EH (cell line): ENCODE measurements at regions not wholly inside any gene's neighbourhood (a gene's known extent, or its start where the extent isn't known, plus 50 kb on each side); places are given as distances from the start of the nearest gene placed in this dataset.
"Not testable (repeated sequence)": the region's sequence is repeated elsewhere in the genome, so short reads cannot be mapped to it uniquely, and the experiment has no call there.

Source experiments
- DNase-seq: peaks from one replicate; pipeline ENCODE4 v3.0.0-alpha.2; 2015; ENCODE audit warnings: low read depth

DNA sequence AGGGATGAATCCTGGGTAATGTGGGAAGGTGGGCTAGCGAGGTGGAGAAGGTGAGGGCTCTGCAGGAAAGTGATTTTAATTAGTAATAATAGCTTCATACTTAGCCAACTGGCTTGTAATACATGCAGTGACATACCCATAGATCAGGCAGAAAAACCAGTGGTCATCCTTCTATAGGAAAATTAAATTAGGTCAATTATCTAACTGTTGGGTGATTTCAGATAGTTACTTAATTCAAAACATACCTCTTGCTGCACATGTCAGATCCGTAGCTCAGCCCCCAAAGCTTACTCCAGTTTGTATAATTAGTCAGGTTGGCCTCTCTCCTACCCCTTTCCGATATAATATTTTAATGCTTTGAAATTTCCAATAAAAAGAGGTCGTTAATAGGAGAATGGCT is 137.0 kb downstream of the TMEM114 start:
- no peak for DNase-seq

- no peak for DNase-seq
Measured at GRCh38 chr16:8452941-8453340, 137.4 kb downstream of the TMEM114 start.

DNA sequence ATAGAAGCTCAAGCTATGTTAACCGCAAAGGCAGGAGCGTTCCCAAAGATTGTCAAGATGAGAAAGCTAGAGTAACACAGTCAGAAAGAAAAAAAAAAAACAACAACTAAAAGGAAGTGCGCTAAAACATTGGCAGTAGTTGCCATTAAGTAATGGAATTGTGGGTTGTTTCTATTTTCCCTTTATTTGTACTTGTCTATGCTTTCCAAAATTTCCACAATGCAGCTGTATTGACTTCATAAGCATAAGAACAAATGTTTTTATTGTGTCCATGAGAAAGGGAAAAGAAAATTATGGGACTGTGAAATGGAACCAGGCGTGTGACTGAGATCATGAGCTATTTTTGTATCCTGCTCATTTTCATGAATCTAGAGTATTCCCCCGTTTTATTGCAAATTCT is 153.4 kb downstream of the TMEM114 start:
- no peak for DNase-seq

DNA sequence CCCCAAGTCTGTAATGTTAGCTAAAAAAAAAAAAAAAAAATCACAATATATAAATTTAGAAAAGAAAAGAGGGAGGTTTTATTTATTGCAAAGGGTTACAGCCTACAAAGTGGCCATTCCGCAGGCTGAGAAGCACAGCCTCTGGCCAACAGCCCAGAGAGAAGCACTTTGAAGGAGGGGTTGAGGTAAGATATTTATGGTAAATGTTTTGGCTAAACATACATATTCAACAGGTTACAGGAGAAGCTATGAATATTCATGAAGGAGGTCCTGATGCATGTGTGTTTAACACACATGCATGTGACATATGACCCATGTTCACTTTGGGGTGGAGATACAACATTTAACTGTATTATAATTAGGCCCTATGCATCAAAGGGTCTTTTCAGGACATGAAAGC is 158.5 kb downstream of the TMEM114 start:
- no peak for DNase-seq

DNA sequence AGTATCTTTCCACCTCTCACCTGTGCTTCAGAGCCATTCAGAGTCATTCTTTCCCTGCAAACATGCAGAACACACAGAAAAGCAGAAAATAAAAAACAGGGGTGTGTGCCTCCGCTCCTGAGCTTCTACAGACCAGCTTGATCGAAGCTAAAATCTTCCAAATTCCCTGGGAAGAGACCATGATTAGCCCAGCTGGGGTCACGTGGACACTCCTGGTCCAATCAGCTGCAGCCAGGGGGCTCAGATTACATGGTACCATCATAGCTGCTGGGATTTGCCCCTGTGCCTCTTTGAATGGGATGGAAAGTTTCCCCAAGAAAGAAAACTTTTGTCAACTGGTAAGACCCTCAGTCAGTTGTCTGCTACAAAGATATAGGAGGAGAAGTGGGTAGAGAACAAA is 159.9 kb downstream of the TMEM114 start:
- DNase-seq = no peak

- DNase-seq = no peak
Measured at GRCh38 chr16:8426569-8426968, 163.7 kb downstream of the TMEM114 start.

DNA sequence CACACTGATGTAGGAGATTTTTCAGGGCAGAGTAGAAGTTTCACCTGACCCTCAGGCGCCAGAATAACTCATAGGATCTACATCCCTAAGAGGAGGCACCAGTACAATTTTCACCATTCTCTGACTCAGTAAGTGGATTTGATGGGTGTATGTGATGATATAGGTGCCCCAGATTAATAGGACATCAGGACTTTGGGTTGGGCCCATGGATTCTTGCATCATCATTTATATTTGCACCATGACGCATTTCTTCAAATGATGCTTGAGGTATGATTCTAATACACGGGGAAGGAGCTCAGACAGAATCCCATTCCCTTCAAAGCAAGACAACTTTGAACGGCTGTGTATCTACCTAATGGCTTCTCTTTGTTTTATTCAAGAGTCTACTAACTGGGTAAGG is 173.2 kb downstream of the TMEM114 start:
- DNase-seq = no peak

- no peak for DNase-seq
Measured at GRCh38 chr16:8408855-8409567, 181.3 kb downstream of the TMEM114 start.

GRCh38 chr16:8407351-8407750 is 183.0 kb downstream of the TMEM114 start:
- DNase-seq = no peak

DNA sequence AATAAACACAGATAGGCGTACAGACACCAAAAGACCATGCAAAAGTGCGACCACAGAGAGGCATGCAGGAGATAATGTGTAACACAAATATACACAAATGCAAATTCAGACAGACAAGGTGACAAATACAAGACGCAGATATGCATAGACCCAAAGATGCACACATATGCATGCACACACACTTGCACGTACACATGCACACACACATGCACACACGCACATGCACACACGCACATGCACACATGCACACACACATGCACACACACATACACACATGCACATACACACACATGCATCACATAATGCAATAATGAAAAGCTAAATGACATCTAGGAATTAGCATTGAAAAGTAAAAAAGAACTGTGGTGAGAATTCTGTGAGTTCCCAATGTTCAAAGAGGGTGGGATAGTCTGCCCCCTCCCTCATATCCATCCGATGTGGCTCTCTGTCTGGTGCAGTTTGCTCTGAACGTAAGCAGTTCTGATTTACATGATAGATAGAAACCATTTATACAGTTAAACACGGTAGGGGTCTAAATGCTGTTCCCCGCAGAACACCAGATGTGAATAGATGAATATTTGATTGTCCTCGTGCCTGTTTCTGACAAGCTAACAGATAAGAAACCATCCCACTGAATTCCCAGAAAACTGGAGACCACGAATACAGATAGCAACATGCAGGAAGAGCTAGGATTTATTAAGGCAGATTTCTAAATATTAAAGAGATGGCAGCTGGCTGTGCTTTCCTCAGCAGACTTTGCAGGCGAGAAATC is 186.1 kb downstream of the TMEM114 start:
- no peak for DNase-seq

GRCh38 chr16:8402981-8403843 is 187.1 kb downstream of the TMEM114 start:
- DNase-seq = no peak

DNA sequence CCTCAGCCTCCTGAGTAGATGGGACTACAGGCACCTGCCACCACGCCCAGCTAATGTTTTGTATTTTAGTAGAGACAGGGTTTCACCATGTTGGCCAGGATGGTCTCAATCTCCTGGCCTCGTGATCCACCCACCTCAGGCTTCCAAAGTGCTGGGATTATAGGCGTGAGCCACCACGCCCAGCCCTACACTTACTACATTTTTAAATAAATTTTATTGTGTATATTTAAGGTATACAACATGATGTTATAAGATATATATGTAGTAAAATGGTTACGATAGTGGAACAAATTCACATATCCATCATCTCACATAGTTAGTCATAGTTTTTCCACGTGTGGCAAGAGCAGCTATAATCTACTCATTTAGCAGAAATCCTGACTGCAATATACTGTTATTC is 189.6 kb downstream of the TMEM114 start:
- DNase-seq = not testable (repeated sequence)

DNA sequence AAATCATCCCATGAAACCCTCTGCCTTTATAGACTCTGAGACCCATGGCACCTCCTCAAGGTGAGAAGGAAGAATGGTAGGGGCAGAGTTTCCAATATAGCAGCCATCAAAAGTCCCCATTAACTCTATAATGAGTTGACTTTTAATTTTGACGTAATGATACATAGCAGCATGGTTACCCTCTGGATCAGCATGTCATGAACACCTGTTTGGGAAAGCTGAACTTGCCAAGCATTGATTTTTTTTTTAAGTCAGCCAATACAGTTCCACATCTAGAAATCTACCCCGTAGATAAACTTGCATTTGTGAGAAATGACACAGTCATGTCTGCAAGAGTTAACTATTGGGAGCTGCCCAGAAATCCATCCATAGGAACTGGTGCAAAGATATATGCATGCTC is 191.8 kb downstream of the TMEM114 start:
- no peak for DNase-seq

DNA sequence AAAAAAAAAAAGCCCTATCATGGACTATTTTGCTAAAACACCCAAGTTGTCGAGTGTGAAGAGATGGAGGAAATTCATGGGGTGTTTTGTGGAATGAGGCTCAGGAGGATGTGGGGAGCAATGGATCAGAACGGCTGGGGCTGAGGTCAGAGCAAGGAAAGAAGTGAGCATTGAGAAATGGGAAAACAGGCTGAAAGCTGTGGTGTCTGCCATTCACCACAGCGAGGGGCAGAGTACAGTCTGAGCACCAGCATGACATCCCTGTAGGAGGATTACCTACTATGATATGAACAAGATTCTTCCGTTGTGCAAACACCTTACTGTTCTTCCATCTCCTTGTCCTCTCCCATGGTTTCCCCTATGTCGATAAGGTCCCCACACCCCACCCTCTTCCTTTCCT is 193.1 kb downstream of the TMEM114 start:
- DNase-seq = no peak

DNA sequence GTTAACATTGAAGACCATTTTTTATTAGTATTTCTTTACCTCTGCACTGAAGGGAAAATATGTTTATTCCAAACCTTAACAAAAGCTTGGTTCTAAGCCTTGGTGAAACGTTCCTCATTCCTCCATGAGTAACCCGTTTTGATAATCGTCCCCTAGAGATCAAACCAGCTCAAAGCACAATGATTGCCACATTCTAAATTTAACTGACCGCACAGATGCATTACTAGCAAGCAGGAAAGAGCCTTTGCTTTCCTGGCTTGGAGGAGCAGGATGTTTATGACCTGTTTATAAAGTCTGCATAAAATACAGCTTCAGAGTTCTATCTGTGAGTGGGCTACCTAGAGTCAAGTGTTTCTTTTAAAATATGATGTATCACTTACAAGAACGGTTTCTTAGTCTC is 193.8 kb downstream of the TMEM114 start:
- no peak for DNase-seq

DNA sequence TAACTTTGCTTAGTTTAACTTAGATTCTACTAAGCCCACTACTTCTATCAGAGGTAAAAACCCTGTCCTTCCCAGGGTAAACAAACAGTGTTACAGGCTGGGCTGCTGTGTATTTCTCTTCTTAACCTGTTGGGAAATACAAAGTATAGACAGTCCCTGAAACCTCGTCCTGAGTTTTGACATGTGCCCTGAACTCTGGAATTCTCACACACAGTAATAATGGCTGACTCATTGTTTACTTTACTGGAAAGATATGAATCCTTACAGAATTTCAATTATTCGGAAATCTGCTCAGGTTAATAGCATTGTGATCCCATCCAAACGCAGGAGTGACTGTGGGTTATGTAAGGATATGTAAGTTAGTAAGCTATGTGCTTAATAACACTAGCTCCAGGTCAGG is 199.1 kb downstream of the TMEM114 start:
- no peak for DNase-seq

GRCh38 chr16:8388684-8389083 is 201.6 kb downstream of the TMEM114 start:
- DNase-seq = no peak

GRCh38 chr16:8381814-8382213 is 208.5 kb downstream of the TMEM114 start:
- no peak for DNase-seq

GRCh38 chr16:8380311-8380710 is 210.0 kb downstream of the TMEM114 start:
- DNase-seq = no peak

GRCh38 chr16:8377864-8378263 is 212.4 kb downstream of the TMEM114 start:
- DNase-seq = no peak

GRCh38 chr16:8376858-8377257 is 213.5 kb downstream of the TMEM114 start:
- no peak for DNase-seq

- no peak for DNase-seq
Measured at GRCh38 chr16:8376430-8376829, 213.9 kb downstream of the TMEM114 start.

- no peak for DNase-seq
Measured at GRCh38 chr16:8375232-8375587, 215.1 kb downstream of the TMEM114 start.
